ENCODE measurements at regions not wholly inside any gene's neighbourhood (a gene's known extent, or its start where the extent isn't known, plus 50 kb on each side); places are given as distances from the start of the nearest gene placed in this dataset.

- TF ChIP-seq POLR2A (IDR thresholded peaks at IDR 0.05; ENCODE audit: low read depth, low read length) (no peak), TAF1 (IDR thresholded peaks at IDR 0.05; ENCODE audit: borderline replicate concordance, low read depth, low read length) (no peak), POLR2AphosphoS5 (IDR thresholded peaks at IDR 0.05; ENCODE audit: low read depth, low read length) (no peak)
Measured at GRCh38 chr13:76383676-76384461, 502.3 kb downstream of the KCTD12 start.
